Testis (tissue), 2 donors: ENCODE measurements at regions not wholly inside any gene's neighbourhood (a gene's known extent, or its start where the extent isn't known, plus 50 kb on each side); places are given as distances from the start of the nearest gene placed in this dataset.

ENCODE experiments used
- POLR2A ChIP-seq: fragments of 450-650 bp; IDR thresholded peaks from one replicate; pipeline ENCODE4 v1.6.1; 2017; ENCODE audit warnings: antibody characterized with exemption, mild to moderate bottlenecking, moderate library complexity
- TF ChIP-seq, protein P1 (sequence below), 3 experiments: fragments of 450-650 bp in 2 of 3; fragments of 200-600 bp in 1 of 3; sonication (generic) in 1 of 3; IDR thresholded peaks; one replicate each; pipeline ENCODE4 v1.5.1; 2016 to 2019; ENCODE audit warnings: antibody characterized with exemption in 3 of 3, mild to moderate bottlenecking in 2 of 3, moderate library complexity in 1 of 3

DNA sequence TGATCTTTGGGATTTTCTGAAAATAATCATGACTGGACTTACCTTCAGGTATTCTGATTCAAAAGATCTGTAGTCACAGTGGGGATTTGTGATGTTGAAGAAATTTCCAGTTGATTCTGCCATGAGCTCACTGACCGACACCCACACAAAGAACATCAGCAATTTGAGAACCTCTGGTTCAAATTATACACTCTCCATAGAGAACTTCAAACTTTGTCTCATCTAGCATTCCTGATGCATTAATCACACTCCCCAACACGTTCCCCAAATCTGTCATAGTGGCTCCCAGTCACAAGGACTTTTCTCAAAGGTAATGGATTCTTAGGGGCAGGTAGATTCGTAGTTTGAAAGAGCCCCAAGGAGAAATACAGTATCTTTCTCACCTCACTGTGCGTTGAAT lies 584.3 kb downstream of the FBXO15 start:
- TF ChIP-seq, protein P1, sequence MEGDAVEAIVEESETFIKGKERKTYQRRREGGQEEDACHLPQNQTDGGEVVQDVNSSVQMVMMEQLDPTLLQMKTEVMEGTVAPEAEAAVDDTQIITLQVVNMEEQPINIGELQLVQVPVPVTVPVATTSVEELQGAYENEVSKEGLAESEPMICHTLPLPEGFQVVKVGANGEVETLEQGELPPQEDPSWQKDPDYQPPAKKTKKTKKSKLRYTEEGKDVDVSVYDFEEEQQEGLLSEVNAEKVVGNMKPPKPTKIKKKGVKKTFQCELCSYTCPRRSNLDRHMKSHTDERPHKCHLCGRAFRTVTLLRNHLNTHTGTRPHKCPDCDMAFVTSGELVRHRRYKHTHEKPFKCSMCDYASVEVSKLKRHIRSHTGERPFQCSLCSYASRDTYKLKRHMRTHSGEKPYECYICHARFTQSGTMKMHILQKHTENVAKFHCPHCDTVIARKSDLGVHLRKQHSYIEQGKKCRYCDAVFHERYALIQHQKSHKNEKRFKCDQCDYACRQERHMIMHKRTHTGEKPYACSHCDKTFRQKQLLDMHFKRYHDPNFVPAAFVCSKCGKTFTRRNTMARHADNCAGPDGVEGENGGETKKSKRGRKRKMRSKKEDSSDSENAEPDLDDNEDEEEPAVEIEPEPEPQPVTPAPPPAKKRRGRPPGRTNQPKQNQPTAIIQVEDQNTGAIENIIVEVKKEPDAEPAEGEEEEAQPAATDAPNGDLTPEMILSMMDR (IDR thresholded peaks at IDR 0.05), result no peak
- no peak for TF ChIP-seq POLR2A
